Vagina (tissue), 2 donors: ENCODE measurements at regions not wholly inside any gene's neighbourhood (a gene's known extent, or its start where the extent isn't known, plus 50 kb on each side); places are given as distances from the start of the nearest gene placed in this dataset.

Experiments used
- DNase-seq, 2 donors: peaks; one replicate each; pipeline ENCODE4 v3.0.0-alpha.2; 2017; ENCODE audit errors: extremely low spot score in 2 of 2
- H3K27ac ChIP-seq: fragments of 200-600 bp; sonication (generic); one replicate; pipeline ENCODE4 v1.5.1; 2019
- H3K27me3 ChIP-seq: fragments of 200-600 bp; sonication (generic); one replicate; pipeline ENCODE4 v1.5.1; 2019
- H3K36me3 ChIP-seq, 2 donors: fragments of 200-600 bp; sonication (generic); one replicate each; pipeline ENCODE4 v1.5.1; 2017 to 2019
- H3K4me1 ChIP-seq: fragments of 200-600 bp; sonication (generic); one replicate; pipeline ENCODE4 v1.5.1; 2019
- H3K4me3 ChIP-seq, 2 donors: fragments of 200-600 bp; sonication (generic); 1 replicate in 1 of 2; 2 replicates in 1 of 2; pipeline ENCODE4 v1.5.1; 2016 to 2019
- H3K9me3 ChIP-seq: fragments of 200-600 bp; sonication (generic); one replicate; pipeline ENCODE4 v1.5.1; 2019
- CTCF ChIP-seq, 3 experiments: fragments of 450-650 bp in 2 of 3; fragments of 200-600 bp in 1 of 3; sonication (generic) in 1 of 3; IDR thresholded peaks; one replicate each; pipeline ENCODE4 v1.5.1; 2017 to 2019; ENCODE audit warnings: antibody characterized with exemption in 3 of 3, mild to moderate bottlenecking in 2 of 3, moderate library complexity in 2 of 3
- POLR2A ChIP-seq, 2 donors: fragments of 450-650 bp; IDR thresholded peaks; one replicate each; pipeline ENCODE4 v1.6.1; 2017; ENCODE audit warnings: antibody characterized with exemption in 2 of 2, mild to moderate bottlenecking in 2 of 2, moderate library complexity in 2 of 2
- POLR2AphosphoS5 ChIP-seq, 2 donors: sonication (generic); formaldehyde crosslinking; IDR thresholded peaks; one replicate each; pipeline ENCODE4 v1.9.0; 2017; ENCODE audit warnings: antibody characterized with exemption in 2 of 2, mild to moderate bottlenecking in 2 of 2, low read depth in 1 of 2; ENCODE audit not compliant: insufficient read depth in 1 of 2
- intact Hi-C: fragments of 100-400 bp; cut with DNase I; formaldehyde crosslinking; loops from one replicate; pipeline ENCODE4 v1.15.1; 2023

- Histone ChIP-seq H3K9me3 (no peaks in the 10 kb centered on the region), H3K36me3 (no peaks in the 10 kb centered on the region), H3K4me1 (no peaks in the 10 kb centered on the region), H3K27ac (no peak overlapping the region), H3K4me3 (no peak overlapping the region), H3K27me3 (no peaks in the 10 kb centered on the region)
- no peak for TF ChIP-seq POLR2A (IDR thresholded peaks at IDR 0.05)
- TF ChIP-seq CTCF (IDR thresholded peaks at IDR 0.05): no peak
- no peak for TF ChIP-seq POLR2AphosphoS5 (IDR thresholded peaks at IDR 0.05; ENCODE audit: insufficient read depth in 1 of 2, low read depth in 1 of 2)
- intact Hi-C loops: no loop called here
- DNase-seq: no peak
Measured at GRCh38 chr14:97299661-97300060, 502.5 kb downstream of the VRK1 start.

- Histone ChIP-seq H3K27me3 (no peaks in the 10 kb centered on the region), H3K4me1 (no peaks in the 10 kb centered on the region), H3K4me3 (no peak overlapping the region), H3K36me3 (no peaks in the 10 kb centered on the region), H3K9me3 (no peaks in the 10 kb centered on the region), H3K27ac (no peak overlapping the region)
- TF ChIP-seq POLR2A (IDR thresholded peaks at IDR 0.05): no peak
- TF ChIP-seq POLR2AphosphoS5 (IDR thresholded peaks at IDR 0.05; ENCODE audit: insufficient read depth in 1 of 2, low read depth in 1 of 2): no peak
- no peak for TF ChIP-seq CTCF (IDR thresholded peaks at IDR 0.05)
- no peak for DNase-seq
- intact Hi-C loops: no loop called here
Measured at GRCh38 chr14:97301931-97302559, 504.9 kb downstream of the VRK1 start.

- intact Hi-C loops: no loop called here
- H3K9me3 ChIP-seq: no peaks in the 10 kb centered on the region
- DNase-seq: no peak
- H3K27ac ChIP-seq: no peak overlapping the region
- no peaks in the 10 kb centered on the region for H3K4me1 ChIP-seq
- H3K36me3 ChIP-seq: no peaks in the 10 kb centered on the region
- TF ChIP-seq POLR2AphosphoS5 (IDR thresholded peaks at IDR 0.05; ENCODE audit: insufficient read depth in 1 of 2, low read depth in 1 of 2) (no peak), CTCF (IDR thresholded peaks at IDR 0.05) (no peak), POLR2A (IDR thresholded peaks at IDR 0.05) (no peak)
- no peaks in the 10 kb centered on the region for H3K27me3 ChIP-seq
- no peak overlapping the region for H3K4me3 ChIP-seq
Measured at GRCh38 chr14:97306133-97306759, 509.1 kb downstream of the VRK1 start.

- Histone ChIP-seq H3K27me3 (no peaks in the 10 kb centered on the region), H3K4me1 (no peaks in the 10 kb centered on the region), H3K27ac (no peak overlapping the region), H3K36me3 (no peaks in the 10 kb centered on the region), H3K9me3 (no peaks in the 10 kb centered on the region), H3K4me3 (no peak overlapping the region)
- intact Hi-C loops: no loop called here
- TF ChIP-seq POLR2A (IDR thresholded peaks at IDR 0.05) (no peak), POLR2AphosphoS5 (IDR thresholded peaks at IDR 0.05; ENCODE audit: insufficient read depth in 1 of 2, low read depth in 1 of 2) (no peak), CTCF (IDR thresholded peaks at IDR 0.05) (no peak)
- no peak for DNase-seq
Measured at GRCh38 chr14:97306760-97307246, 509.6 kb downstream of the VRK1 start.

- no peak for DNase-seq
- intact Hi-C loops: no loop called here
Measured at GRCh38 chr14:97311411-97311810, 514.2 kb downstream of the VRK1 start.

More at GRCh38 chr14:97311411-97311810, 514.2 kb downstream of the VRK1 start:
- Histone ChIP-seq H3K4me1 (no peaks in the 10 kb centered on the region), H3K4me3 (no peak overlapping the region), H3K27ac (no peak overlapping the region), H3K9me3 (no peaks in the 10 kb centered on the region), H3K36me3 (no peaks in the 10 kb centered on the region), H3K27me3 (no peaks in the 10 kb centered on the region)
- no peak for TF ChIP-seq CTCF (IDR thresholded peaks at IDR 0.05)
- TF ChIP-seq POLR2AphosphoS5 (IDR thresholded peaks at IDR 0.05; ENCODE audit: insufficient read depth in 1 of 2, low read depth in 1 of 2): no peak
- TF ChIP-seq POLR2A (IDR thresholded peaks at IDR 0.05): no peak
